HepG2 (cell line): ENCODE measurements at regions not wholly inside any gene's neighbourhood (a gene's known extent, or its start where the extent isn't known, plus 50 kb on each side); places are given as distances from the start of the nearest gene placed in this dataset.

Experiments used
- BCLAF1 ChIP-seq: fragments of 450-650 bp; IDR thresholded peaks from 2 replicates; pipeline ENCODE4 v1.6.1; 2017; ENCODE audit warnings: mild to moderate bottlenecking
- FOXM1 ChIP-seq: sonication (generic); formaldehyde crosslinking; IDR thresholded peaks from 2 replicates; pipeline ENCODE4 v1.5.0; 2020; ENCODE audit warnings: missing genetic modification reagents
- HOXD1 ChIP-seq: sonication (generic); formaldehyde crosslinking; IDR thresholded peaks from 2 replicates; pipeline ENCODE4 v1.5.0; 2020; ENCODE audit warnings: missing genetic modification reagents
- NPAS2 ChIP-seq: sonication (generic); formaldehyde crosslinking; IDR thresholded peaks from 2 replicates; pipeline ENCODE4 v1.8.0; 2022; ENCODE audit warnings: mild to moderate bottlenecking, missing genetic modification reagents, borderline replicate concordance
- RAD21 ChIP-seq: fragments of 450-650 bp; formaldehyde crosslinking; IDR thresholded peaks from 2 replicates; pipeline ENCODE4 v1.5.0; 2020; ENCODE audit warnings: mild to moderate bottlenecking
- SETDB1 ChIP-seq: sonication (generic); formaldehyde crosslinking; IDR thresholded peaks from 2 replicates; pipeline ENCODE4 v1.5.1; 2020; ENCODE audit warnings: missing genetic modification reagents, mild to moderate bottlenecking, borderline replicate concordance
- SMAD1 ChIP-seq: sonication (generic); formaldehyde crosslinking; IDR thresholded peaks from 2 replicates; pipeline ENCODE4 v1.4.0; 2020; ENCODE audit warnings: missing genetic modification reagents, low read depth, mild to moderate bottlenecking, borderline replicate concordance
- SP5 ChIP-seq: IDR thresholded peaks from 2 replicates; pipeline ENCODE4 v1.6.1; 2016; ENCODE audit warnings: low read depth, borderline replicate concordance
- TBX2 ChIP-seq: sonication (generic); formaldehyde crosslinking; IDR thresholded peaks from 2 replicates; pipeline ENCODE4 v1.5.0; 2020; ENCODE audit warnings: missing genetic modification reagents, mild to moderate bottlenecking, borderline replicate concordance
- TEAD3 ChIP-seq: optimal IDR thresholded peaks from 2 replicates; pipeline ENCODE3; 2016; ENCODE audit warnings: borderline replicate concordance
- ZBTB46 ChIP-seq: sonication (generic); formaldehyde crosslinking; IDR thresholded peaks from 2 replicates; pipeline ENCODE4 v1.4.0; 2020; ENCODE audit warnings: mild to moderate bottlenecking, missing genetic modification reagents, borderline replicate concordance
- ZFP90 ChIP-seq: sonication (generic); formaldehyde crosslinking; IDR thresholded peaks from 2 replicates; pipeline ENCODE4 v1.8.0; 2022; ENCODE audit warnings: missing genetic modification reagents, mild to moderate bottlenecking, inconsistent platforms, borderline replicate concordance
- ZNF333 ChIP-seq: sonication (generic); formaldehyde crosslinking; IDR thresholded peaks from 2 replicates; pipeline ENCODE4 v1.4.0; 2020; ENCODE audit warnings: mild to moderate bottlenecking, missing genetic modification reagents, borderline replicate concordance
- ZNF629 ChIP-seq: sonication (generic); formaldehyde crosslinking; conservative IDR thresholded peaks from 2 replicates; pipeline ENCODE4 v1.5.0; 2020; ENCODE audit warnings: missing genetic modification reagents
- TF ChIP-seq, protein P1 (sequence below): sonication (generic); formaldehyde crosslinking; IDR thresholded peaks from 2 replicates; pipeline ENCODE4 v1.4.0; 2020; ENCODE audit warnings: missing genetic modification reagents
- TF ChIP-seq, protein P2 (sequence below): sonication (generic); formaldehyde crosslinking; IDR thresholded peaks from 2 replicates; pipeline ENCODE4 v1.4.0; 2020; ENCODE audit warnings: low read depth, mild to moderate bottlenecking, missing genetic modification reagents
- TF ChIP-seq, protein P3 (sequence below): sonication (generic); formaldehyde crosslinking; IDR thresholded peaks from 2 replicates; pipeline ENCODE4 v1.5.1; 2020; ENCODE audit warnings: mild to moderate bottlenecking, moderate library complexity, missing genetic modification reagents
- TF ChIP-seq, protein P4 (sequence below): IDR thresholded peaks from 2 replicates; pipeline ENCODE4 v1.6.1; 2016; ENCODE audit warnings: missing compliant biosample characterization, missing genetic modification reagents, borderline replicate concordance

DNA sequence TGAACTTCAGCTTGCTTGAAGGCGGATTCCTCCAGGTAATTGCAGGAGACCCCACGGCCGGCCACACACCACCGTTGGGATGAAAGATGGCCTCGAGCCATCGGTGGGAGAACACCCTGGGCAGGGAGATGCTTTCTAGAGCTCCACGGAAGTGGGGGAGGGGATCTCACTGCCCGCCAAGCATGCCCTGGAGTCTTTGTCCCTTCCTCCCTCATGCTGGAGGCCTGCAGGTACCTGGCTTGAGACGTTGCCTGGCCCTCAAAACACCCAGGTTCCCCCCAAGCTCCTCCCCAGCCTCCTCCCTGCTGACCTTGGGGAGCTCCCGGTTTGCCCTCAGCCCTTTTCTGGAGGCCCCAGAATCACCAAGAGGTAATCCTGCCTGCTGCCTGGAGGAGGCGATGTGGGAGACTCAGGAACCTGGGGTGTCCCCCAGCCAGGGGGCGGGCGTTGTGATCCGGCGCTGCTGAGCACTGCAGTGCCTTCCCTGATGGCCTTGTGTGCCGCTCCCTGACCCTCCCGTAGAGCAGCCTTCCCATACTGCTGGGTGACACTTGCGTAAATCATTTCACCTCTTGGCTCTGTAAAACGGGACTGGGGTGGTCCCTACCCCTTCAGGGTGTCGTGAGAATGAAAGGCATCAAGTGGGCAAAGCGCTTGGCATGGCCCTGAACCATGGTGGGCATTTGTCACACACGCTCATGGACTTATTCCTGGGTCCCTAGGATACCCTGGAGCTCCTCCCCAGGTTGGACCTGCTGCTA lies 91.4 kb downstream of the CEBPB start (continued):
- TF ChIP-seq TBX2 (CRISPR knock-in tag) (no peak; the same call in 1 of the 2 replicates), ZNF629 (CRISPR knock-in tag) (peak; percentile 47; the same call in 1 of the 2 replicates), SP5 (peak; percentile 31; the same call in 1 of the 2 replicates), NPAS2 (no peak), RAD21 (CRISPR knock-in tag) (peak; percentile 62), BCLAF1 (no peak), SETDB1 (CRISPR knock-in tag) (no peak), SMAD1 (CRISPR knock-in tag) (0 out of 2 replicates have a peak, but pooled peaks have one; percentile 40), ZBTB46 (CRISPR knock-in tag) (no peak), TEAD3 (CRISPR knock-in tag) (peak; percentile 58), ZFP90 (CRISPR knock-in tag) (peak; percentile 68; the same call in 1 of the 2 replicates), HOXD1 (CRISPR knock-in tag) (0 out of 2 replicates have a peak, but pooled peaks have one; percentile 31), FOXM1 (CRISPR knock-in tag) (no peak), ZNF333 (CRISPR knock-in tag) (0 out of 2 replicates have a peak, but pooled peaks have one; percentile 25)
- TF ChIP-seq, protein P1, sequence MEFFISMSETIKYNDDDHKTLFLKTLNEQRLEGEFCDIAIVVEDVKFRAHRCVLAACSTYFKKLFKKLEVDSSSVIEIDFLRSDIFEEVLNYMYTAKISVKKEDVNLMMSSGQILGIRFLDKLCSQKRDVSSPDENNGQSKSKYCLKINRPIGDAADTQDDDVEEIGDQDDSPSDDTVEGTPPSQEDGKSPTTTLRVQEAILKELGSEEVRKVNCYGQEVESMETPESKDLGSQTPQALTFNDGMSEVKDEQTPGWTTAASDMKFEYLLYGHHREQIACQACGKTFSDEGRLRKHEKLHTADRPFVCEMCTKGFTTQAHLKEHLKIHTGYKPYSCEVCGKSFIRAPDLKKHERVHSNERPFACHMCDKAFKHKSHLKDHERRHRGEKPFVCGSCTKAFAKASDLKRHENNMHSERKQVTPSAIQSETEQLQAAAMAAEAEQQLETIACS (CRISPR knock-in tag) = peak; percentile 32; the same call in 1 of the 2 replicates
- TF ChIP-seq, protein P2, sequence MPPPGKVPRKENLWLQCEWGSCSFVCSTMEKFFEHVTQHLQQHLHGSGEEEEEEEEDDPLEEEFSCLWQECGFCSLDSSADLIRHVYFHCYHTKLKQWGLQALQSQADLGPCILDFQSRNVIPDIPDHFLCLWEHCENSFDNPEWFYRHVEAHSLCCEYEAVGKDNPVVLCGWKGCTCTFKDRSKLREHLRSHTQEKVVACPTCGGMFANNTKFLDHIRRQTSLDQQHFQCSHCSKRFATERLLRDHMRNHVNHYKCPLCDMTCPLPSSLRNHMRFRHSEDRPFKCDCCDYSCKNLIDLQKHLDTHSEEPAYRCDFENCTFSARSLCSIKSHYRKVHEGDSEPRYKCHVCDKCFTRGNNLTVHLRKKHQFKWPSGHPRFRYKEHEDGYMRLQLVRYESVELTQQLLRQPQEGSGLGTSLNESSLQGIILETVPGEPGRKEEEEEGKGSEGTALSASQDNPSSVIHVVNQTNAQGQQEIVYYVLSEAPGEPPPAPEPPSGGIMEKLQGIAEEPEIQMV (CRISPR knock-in tag) = no peak
- TF ChIP-seq, protein P3, sequence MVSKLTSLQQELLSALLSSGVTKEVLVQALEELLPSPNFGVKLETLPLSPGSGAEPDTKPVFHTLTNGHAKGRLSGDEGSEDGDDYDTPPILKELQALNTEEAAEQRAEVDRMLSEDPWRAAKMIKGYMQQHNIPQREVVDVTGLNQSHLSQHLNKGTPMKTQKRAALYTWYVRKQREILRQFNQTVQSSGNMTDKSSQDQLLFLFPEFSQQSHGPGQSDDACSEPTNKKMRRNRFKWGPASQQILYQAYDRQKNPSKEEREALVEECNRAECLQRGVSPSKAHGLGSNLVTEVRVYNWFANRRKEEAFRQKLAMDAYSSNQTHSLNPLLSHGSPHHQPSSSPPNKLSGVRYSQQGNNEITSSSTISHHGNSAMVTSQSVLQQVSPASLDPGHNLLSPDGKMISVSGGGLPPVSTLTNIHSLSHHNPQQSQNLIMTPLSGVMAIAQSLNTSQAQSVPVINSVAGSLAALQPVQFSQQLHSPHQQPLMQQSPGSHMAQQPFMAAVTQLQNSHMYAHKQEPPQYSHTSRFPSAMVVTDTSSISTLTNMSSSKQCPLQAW (CRISPR knock-in tag) = peak; percentile 26; the same call in 1 of the 2 replicates
- TF ChIP-seq, protein P4, sequence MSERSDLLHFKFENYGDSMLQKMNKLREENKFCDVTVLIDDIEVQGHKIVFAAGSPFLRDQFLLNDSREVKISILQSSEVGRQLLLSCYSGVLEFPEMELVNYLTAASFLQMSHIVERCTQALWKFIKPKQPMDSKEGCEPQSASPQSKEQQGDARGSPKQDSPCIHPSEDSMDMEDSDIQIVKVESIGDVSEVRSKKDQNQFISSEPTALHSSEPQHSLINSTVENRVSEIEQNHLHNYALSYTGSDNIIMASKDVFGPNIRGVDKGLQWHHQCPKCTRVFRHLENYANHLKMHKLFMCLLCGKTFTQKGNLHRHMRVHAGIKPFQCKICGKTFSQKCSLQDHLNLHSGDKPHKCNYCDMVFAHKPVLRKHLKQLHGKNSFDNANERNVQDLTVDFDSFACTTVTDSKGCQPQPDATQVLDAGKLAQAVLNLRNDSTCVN (CRISPR knock-in tag) = peak; percentile 65; the same call in 1 of the 2 replicates
